ENCODE measurements at regions not wholly inside any gene's neighbourhood (a gene's known extent, or its start where the extent isn't known, plus 50 kb on each side); places are given as distances from the start of the nearest gene placed in this dataset.

DNA sequence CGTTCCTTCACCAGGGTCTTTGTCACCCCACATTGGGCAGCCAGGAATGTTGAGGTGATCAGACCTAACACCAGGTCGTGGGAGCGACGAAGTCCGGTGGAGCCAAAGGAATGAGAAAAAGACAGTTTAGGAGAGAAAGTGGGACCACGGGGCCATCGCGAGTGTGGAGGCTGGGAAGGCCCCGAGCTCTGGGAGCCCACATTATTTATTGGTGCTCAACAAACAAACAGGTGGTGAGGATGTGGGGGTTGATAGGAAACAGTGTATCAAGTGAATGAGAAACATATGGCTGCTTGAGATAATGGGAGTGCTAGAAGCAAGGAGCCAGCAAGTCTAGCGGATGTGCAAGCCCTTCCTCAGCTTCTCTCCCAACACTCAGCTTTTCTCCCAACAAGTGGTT lies 287.1 kb upstream of the SGK1 start:
- no peak for TF ChIP-seq EP300 (IDR thresholded peaks at IDR 0.05)
- no peak for TF ChIP-seq POLR2AphosphoS5 (IDR thresholded peaks at IDR 0.05)
- TF ChIP-seq CTCF (IDR thresholded peaks at IDR 0.05): no peak
- no peak for TF ChIP-seq POLR2A (IDR thresholded peaks at IDR 0.05)
